Activated CD4-positive, alpha-beta T cell treated with anti-CD3 and anti-CD28 coated beads for 1 hour (primary cell): ENCODE measurements at regions not wholly inside any gene's neighbourhood (a gene's known extent, or its start where the extent isn't known, plus 50 kb on each side); places are given as distances from the start of the nearest gene placed in this dataset.
"Not testable (repeated sequence)": the region's sequence is repeated elsewhere in the genome, so short reads cannot be mapped to it uniquely, and the experiment has no call there.

ENCODE experiments used
- DNase-seq: peaks from one replicate; pipeline ENCODE4 v3.0.0-alpha.2; 2020

DNA sequence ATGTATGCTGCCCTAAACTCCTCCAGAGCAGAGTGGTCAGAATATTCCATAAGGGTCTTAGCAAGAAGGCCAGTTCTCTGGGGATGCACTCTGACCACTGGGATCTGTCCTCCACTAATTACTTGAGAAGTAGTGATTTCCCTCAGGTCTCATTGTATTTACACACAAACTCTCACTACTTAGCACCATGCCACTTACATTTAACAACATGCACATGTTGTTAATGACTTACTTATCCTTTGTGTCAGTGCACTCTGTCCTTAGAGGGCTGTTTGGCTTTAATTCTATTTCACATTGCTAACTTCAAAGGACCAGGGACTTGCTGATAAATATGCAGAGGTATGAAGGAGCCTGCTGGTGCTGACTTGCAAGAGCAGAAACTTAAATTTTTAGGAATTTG lies 1415.5 kb upstream of the ACVR2A start:
- no peak for DNase-seq

DNA sequence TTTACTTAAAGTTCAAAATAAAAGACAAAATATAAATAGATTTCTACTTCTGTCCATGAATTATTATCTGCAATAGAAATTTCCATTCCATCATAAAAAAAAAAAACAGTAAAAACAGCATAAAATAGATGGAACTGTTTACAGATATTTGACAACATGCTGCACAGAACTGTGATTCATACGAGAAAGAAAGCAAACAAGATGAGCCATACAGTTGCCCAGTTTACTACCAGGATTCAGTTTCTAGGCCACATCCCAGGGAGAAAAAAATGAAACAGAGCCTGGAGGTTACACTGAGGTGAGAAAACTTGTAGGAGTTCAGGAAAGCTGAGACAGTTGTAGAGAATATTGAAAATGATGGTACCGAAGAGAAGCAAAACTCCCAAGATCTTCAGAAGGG lies 1426.9 kb upstream of the ACVR2A start:
- no peak for DNase-seq

DNA sequence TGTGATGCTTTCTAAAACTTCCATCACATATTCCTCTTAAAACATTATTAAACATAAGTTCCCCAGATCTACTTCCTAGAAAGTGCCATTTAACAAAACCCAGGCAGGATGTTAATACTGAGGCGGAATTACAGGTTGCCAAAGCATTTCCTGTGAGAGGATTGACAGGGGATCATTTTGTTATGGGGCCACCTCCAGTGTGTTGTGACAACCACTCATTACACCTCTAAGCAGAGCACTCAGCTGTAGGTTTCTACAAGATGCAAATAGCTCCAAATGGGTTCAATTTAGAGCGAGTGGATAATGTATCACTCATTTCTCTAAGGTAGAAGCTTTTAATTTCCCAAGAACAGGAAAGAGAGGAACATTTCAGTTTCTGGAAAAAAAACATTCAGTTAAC lies 1429.5 kb upstream of the ACVR2A start:
- DNase-seq: no peak

- DNase-seq: no peak
Observed at GRCh38 chr2:146414456-146414855, 1430.4 kb upstream of the ACVR2A start.

DNA sequence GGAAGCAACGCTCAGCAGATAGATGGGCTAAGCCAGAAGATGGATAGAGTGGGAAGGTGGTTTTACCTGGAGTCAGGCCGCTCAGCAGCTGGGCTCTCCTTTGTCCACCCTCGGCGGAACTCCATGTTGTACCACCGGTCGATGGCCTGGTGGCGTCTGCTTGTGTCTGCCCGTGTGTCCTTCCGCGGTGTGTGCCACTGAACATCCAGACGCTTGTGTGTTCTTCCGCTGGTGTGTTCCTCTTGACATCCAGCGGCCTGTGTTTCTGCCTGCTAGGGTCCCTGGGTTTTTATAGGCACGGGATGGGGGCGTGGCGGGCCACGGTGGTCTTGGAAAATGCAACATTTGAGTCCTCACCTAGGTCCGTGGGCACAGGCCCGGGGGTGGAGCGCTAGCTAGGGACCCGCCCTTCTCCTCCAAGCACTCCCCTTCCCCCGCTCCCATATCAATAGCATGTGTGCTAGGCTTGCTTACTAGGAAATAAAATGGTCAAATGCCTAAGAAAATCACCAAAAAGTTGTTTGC lies 1431.7 kb upstream of the ACVR2A start:
- no peak for DNase-seq

DNA sequence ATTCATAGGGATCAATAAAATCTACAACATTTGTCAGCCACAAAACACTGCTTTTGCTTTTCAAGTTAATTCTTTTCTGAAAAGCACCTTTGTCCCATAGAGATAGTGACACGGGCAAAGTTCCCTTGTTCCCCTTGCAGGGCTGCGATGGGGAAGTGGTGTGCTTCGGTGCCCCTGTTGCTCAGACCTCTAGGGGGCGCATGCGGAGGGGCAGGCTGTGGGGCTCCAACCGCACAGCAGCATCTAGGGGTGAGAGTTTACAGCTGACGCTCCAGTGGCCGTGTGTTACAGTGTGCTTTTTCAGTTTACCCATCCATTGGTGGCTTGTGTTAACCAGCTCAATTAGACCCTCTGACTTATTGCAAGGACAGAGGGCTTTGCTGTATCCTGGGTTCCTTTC lies 1432.2 kb upstream of the ACVR2A start:
- no peak for DNase-seq

DNA sequence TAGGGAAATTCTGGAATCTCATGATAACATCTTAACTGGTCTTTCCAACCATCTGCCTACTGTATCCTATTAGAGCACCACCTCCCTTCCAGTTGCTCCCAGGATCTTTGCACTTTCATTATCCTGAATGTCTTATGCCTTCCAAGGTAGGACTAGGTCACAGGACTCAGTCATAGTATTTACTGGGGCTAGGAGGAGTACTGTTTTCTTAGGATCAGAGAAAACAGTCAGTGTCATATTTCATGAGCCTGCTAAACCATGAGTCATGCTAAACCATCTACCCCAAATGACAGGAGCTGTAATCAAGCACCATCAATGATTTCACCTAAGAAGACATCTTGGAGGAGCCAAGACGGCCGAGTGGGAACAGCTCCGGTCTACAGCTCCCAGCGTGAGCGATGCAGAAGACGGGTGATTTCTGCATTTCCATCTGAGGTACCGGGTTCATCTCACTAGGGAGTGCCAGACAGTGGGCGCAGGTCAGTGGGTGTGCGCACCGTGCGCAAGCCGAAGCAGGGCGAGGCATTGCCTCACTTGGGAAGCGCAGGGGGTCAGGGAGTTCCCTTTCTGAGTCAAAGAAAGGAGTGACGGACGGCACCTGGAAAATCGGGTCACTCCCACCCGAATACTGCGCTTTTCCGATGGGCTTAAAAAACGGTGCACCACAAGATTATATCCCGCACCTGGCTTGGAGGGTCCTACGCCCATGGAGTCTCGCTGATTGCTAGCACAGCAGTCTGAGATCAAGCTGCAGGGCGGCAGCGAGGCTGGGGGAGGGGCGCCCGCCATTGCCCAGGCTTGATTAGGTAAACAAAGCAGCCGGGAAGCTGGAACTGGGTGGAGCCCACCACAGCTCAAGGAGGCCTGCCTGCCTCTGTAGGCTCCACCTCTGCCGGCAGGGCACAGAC lies 1439.2 kb upstream of the ACVR2A start:
- DNase-seq: not testable (repeated sequence)

GRCh38 chr2:146403546-146404160 lies 1441.2 kb upstream of the ACVR2A start:
- DNase-seq: not testable (repeated sequence)

DNA sequence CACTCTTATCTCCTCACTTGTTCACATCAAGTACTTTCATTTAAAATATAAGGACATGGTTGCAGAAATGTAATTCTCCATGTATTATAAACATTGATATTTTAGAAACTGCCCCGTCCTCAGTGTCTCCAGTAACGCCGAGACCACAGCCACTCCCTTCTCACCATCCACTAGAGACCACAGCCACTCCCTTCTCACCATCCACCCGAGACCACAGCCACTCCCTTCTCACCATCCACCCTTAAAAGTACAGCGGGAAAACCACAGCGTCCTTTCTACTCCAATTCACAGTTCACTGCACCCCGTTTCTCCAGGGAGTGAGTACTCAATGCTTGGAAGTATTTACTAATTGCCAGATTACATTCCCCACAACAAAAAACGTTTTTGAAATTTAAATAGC lies 1452.2 kb upstream of the ACVR2A start:
- DNase-seq: no peak

- no peak for DNase-seq
Observed at GRCh38 chr2:146392186-146392585, 1452.6 kb upstream of the ACVR2A start.

- no peak for DNase-seq
Observed at GRCh38 chr2:146388757-146389156, 1456.1 kb upstream of the ACVR2A start.

GRCh38 chr2:146386096-146386495 lies 1458.7 kb upstream of the ACVR2A start:
- DNase-seq: no peak

DNA sequence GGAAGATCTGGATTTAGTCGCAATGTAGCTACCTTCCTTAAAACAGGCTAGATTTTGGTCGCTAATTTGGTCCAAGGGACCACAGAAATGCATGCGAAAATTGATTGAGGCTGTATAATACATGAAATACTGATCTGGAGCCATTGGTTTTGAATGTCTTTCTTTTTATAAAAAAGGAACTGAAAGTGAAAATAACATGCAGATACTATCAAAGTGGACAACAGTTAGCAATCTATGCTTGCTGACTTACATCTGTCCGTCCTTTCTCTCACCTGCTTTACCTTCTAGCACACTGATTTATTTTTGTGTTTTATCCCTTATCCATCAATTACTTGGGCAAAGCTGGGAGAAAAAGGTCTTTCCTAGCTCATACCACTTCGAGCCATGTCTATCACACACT lies 1459.8 kb upstream of the ACVR2A start:
- no peak for DNase-seq

DNA sequence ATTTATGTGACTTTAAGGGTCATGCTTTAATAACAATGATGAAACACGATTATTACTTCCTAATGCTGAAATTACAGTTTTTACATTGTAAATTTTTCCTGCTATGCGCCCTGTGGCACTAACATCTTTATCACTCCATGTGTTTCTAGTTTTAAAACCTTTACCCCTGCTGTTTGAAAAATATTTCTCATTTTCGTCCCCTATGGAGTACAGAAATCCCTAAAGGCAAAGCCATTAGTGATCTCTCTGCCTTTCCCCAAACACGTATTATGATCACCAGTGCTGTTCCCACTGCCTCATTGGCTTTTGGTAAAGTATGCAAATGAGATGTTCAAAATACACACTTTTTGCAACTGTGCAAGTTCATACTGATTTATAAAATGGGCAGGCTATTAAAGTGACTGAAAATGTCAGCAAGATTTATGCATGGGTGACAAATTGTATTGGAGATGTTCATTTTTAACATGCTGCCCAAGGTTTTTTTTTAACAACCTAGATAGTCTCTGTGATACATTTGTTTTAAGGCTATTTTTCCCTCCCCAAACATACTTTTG lies 1468.2 kb upstream of the ACVR2A start:
- DNase-seq: no peak

DNA sequence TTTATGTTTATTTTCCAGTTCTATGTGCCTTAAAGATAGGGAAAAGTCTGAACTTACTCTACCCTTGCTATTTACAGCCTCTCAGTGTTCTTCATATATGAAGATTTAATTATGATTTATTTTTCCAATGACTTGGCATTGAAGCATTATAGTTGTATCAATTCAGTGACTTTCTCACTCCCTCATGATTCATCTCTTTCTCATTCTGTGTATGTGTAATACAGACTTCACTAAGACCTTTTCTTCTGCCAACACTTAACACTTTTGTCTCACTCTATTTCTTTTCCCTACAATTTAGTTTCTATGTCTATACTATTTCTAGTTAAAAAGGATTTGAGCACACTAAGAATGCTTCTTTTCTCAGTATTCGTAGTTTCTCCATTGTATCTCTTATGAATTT lies 1470.3 kb upstream of the ACVR2A start:
- DNase-seq: no peak

- not testable (repeated sequence) for DNase-seq
Observed at GRCh38 chr2:146371364-146371763, 1473.5 kb upstream of the ACVR2A start.

GRCh38 chr2:146370826-146371225 lies 1474.0 kb upstream of the ACVR2A start:
- DNase-seq: no peak

- no peak for DNase-seq
Observed at GRCh38 chr2:146366276-146366675, 1478.6 kb upstream of the ACVR2A start.

- DNase-seq: no peak
Observed at GRCh38 chr2:146365041-146365440, 1479.8 kb upstream of the ACVR2A start.

- no peak for DNase-seq
Observed at GRCh38 chr2:146363731-146364130, 1481.1 kb upstream of the ACVR2A start.

GRCh38 chr2:146351689-146352088 lies 1493.1 kb upstream of the ACVR2A start:
- DNase-seq: no peak

- DNase-seq: no peak
Observed at GRCh38 chr2:146349334-146349733, 1495.5 kb upstream of the ACVR2A start.

- DNase-seq: no peak
Observed at GRCh38 chr2:146324951-146325350, 1519.9 kb upstream of the ACVR2A start.

DNA sequence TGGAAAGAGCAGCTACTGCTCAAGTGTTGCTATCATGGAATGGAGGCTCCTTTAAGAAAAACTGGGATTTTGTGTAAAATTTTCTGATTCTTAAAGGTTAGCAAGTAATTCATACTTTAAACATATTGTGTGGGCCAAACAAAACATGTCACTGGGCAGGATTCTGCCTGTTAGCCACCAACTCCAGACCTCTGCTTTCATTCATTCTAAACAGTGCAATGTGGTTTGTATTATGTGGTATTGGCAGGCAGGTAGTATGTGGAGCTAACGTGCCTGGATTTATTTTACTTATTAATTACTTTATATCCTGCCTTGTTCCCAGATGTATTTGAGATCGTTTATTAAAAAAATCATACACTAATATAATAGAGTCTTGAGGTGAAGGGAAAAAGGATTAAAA lies 1521.3 kb upstream of the ACVR2A start:
- DNase-seq: no peak
